H1 (cell line): ENCODE measurements at regions not wholly inside any gene's neighbourhood (a gene's known extent, or its start where the extent isn't known, plus 50 kb on each side); places are given as distances from the start of the nearest gene placed in this dataset.

Source experiments
- CTCF ChIA-PET: fragments of 300-600 bp; sonication (Branson Sonifier 250); formaldehyde crosslinking; loops from one replicate; lab custom pipeline; 2021; ENCODE audit not compliant: partially characterized antibody; lab: Charles Lee
- POLR2A ChIA-PET: fragments of 300-600 bp; sonication (Branson Sonifier 250); formaldehyde crosslinking; loops from one replicate; lab custom pipeline; 2021; ENCODE audit warnings: inconsistent platforms; ENCODE audit not compliant: partially characterized antibody; lab: Charles Lee
- DNase-seq, 2 experiments: peaks; one replicate each; pipeline versions ENCODE4 v3.0.0 to v3.0.0-alpha.2; 2010 to 2022; ENCODE audit warnings: low spot score in 2 of 2, low read depth in 1 of 2, mixed read lengths in 1 of 2
- FAIRE-seq: peaks from 2 replicates; lab custom pipeline; 2011; peaks lifted over from hg19 to GRCh38; lab: Jason Lieb, UNC
- H2AFZ ChIP-seq: 2 replicates; pipeline ENCODE4 v1.8.1; 2012; ENCODE audit warnings: low read length, inconsistent platforms
- H2AK5ac ChIP-seq: 2 replicates; pipeline ENCODE4 v1.6.1; 2013; ENCODE audit warnings: low read depth, low read length
- H2BK120ac ChIP-seq: replicated peaks from 2 replicates; pipeline ENCODE3; 2013; ENCODE audit warnings: low read depth, low read length, inconsistent platforms
- H2BK12ac ChIP-seq: 2 replicates; pipeline ENCODE4 v1.6.1; 2013; ENCODE audit warnings: low read depth, low read length
- H2BK15ac ChIP-seq: 2 replicates; pipeline ENCODE4 v1.6.1; 2013; ENCODE audit warnings: low read length
- H2BK20ac ChIP-seq: 2 replicates; pipeline ENCODE4 v1.6.1; 2013; ENCODE audit warnings: low read length
- H2BK5ac ChIP-seq: 2 replicates; pipeline ENCODE4 v1.6.1; 2013; ENCODE audit warnings: low read depth, low read length
- H3K14ac ChIP-seq: 2 replicates; pipeline ENCODE4 v1.6.1; 2013; ENCODE audit warnings: inconsistent platforms; ENCODE audit not compliant: insufficient read length
- H3K18ac ChIP-seq: 2 replicates; pipeline ENCODE4 v1.6.1; 2013; ENCODE audit warnings: low read length; ENCODE audit errors: extremely low read depth
- H3K23ac ChIP-seq: 2 replicates; pipeline ENCODE4 v1.6.1; 2013; ENCODE audit warnings: inconsistent platforms; ENCODE audit not compliant: insufficient read length
- H3K23me2 ChIP-seq: 2 replicates; pipeline ENCODE4 v1.6.1; 2013; ENCODE audit warnings: low read depth, low read length
- H3K27ac ChIP-seq: 2 replicates; pipeline ENCODE4 v1.6.1; 2011; ENCODE audit warnings: low read depth, low read length, inconsistent platforms
- H3K27me3 ChIP-seq, 4 experiments: replicated peaks in 1 of 4; 1 replicate in 1 of 4; 2 replicates in 3 of 4; pipeline versions ENCODE4 v1.6.1 to v1.8.1; 2011 to 2013; ENCODE audit warnings: low read length in 3 of 4, mild to moderate bottlenecking in 3 of 4, inconsistent platforms in 2 of 4, mixed read lengths in 2 of 4, moderate library complexity in 1 of 4; ENCODE audit not compliant: control insufficient read depth in 3 of 4, insufficient read depth in 3 of 4; ENCODE audit errors: extremely low read depth in 1 of 4
- H3K36me3 ChIP-seq, 4 experiments: 2 replicates each; pipeline versions ENCODE4 v1.6.1 to v1.8.1; 2011 to 2013; ENCODE audit warnings: mild to moderate bottlenecking in 4 of 4, low read length in 3 of 4, moderate library complexity in 2 of 4, control low read depth in 1 of 4, inconsistent platforms in 1 of 4; ENCODE audit not compliant: insufficient read depth in 4 of 4, control insufficient read depth in 2 of 4
- H3K4ac ChIP-seq: replicated peaks from 2 replicates; pipeline ENCODE3; 2013; ENCODE audit warnings: low read length, low read depth, mixed read lengths, inconsistent platforms; ENCODE audit not compliant: insufficient read length
- H3K4me1 ChIP-seq, 4 experiments: replicated peaks in 1 of 4; 1 replicate in 1 of 4; 2 replicates in 3 of 4; pipeline versions ENCODE4 v1.6.1 to v1.8.1; 2011 to 2013; ENCODE audit warnings: low read length in 3 of 4, inconsistent platforms in 2 of 4, mixed read lengths in 1 of 4; ENCODE audit not compliant: insufficient read depth in 4 of 4, control insufficient read depth in 3 of 4
- H3K4me2 ChIP-seq, 2 experiments: 2 replicates each; pipeline versions ENCODE4 v1.6.1 to v1.8.1; 2011 to 2013; ENCODE audit warnings: low read depth in 2 of 2, low read length in 2 of 2, control low read depth in 1 of 2, inconsistent platforms in 1 of 2, mild to moderate bottlenecking in 1 of 2; ENCODE audit not compliant: insufficient read depth in 1 of 2
- H3K4me3 ChIP-seq, 4 experiments: fragments of 200-600, 300-600 bp in 1 of 4; sonication (generic), shearing (Covaris generic), sonication (Bioruptor Twin) in 1 of 4; 2 replicates each; pipeline versions ENCODE4 v1.5.1 to v1.8.1; 2011 to 2016; ENCODE audit warnings: low read length in 4 of 4, low read depth in 3 of 4, control low read depth in 2 of 4, inconsistent platforms in 2 of 4, mild to moderate bottlenecking in 2 of 4, mixed read lengths in 1 of 4, moderate library complexity in 1 of 4; ENCODE audit not compliant: insufficient read depth in 2 of 4; ENCODE audit errors: extremely low read depth in 1 of 4
- H3K56ac ChIP-seq: replicated peaks from 2 replicates; pipeline ENCODE3; 2013; ENCODE audit warnings: low read depth, mild to moderate bottlenecking, mixed read lengths, low read length, inconsistent platforms; ENCODE audit not compliant: insufficient read length
- H3K79me1 ChIP-seq: 2 replicates; pipeline ENCODE4 v1.6.1; 2013; ENCODE audit warnings: low read depth, low read length, control low read depth
- H3K79me2 ChIP-seq, 2 experiments: 2 replicates each; pipeline versions ENCODE4 v1.6.1 to v1.8.1; 2012 to 2013; ENCODE audit warnings: low read length in 2 of 2, mild to moderate bottlenecking in 2 of 2, inconsistent platforms in 1 of 2; ENCODE audit not compliant: insufficient read depth in 2 of 2, control insufficient read depth in 1 of 2
- H3K9ac ChIP-seq, 4 experiments: replicated peaks in 1 of 4; 1 replicate in 1 of 4; 2 replicates in 3 of 4; pipeline versions ENCODE4 v1.6.1 to v1.8.1; 2011 to 2013; ENCODE audit warnings: low read depth in 3 of 4, low read length in 3 of 4, control low read depth in 2 of 4, mild to moderate bottlenecking in 2 of 4, moderate library complexity in 2 of 4, inconsistent platforms in 1 of 4; ENCODE audit errors: extremely low read depth in 1 of 4
- H3K9me3 ChIP-seq, 2 experiments: 2 replicates each; pipeline versions ENCODE4 v1.6.1 to v1.8.1; 2012 to 2013; ENCODE audit warnings: mild to moderate bottlenecking in 2 of 2, moderate library complexity in 2 of 2, control low read depth in 1 of 2, inconsistent platforms in 1 of 2, low read depth in 1 of 2, low read length in 1 of 2, mixed read lengths in 1 of 2; ENCODE audit not compliant: insufficient read depth in 2 of 2
- H4K20me1 ChIP-seq, 2 experiments: replicated peaks in 1 of 2; 2 replicates each; pipeline versions ENCODE3 to v1.8.1; 2011 to 2013; ENCODE audit warnings: inconsistent platforms in 2 of 2, low read length in 2 of 2, mild to moderate bottlenecking in 1 of 2; ENCODE audit not compliant: insufficient read depth in 2 of 2, control insufficient read depth in 1 of 2
- H4K5ac ChIP-seq: 2 replicates; pipeline ENCODE4 v1.6.1; 2013; ENCODE audit warnings: low read length, low read depth, mixed read lengths, inconsistent platforms; ENCODE audit not compliant: insufficient read length
- H4K8ac ChIP-seq: 2 replicates; pipeline ENCODE4 v1.8.0; 2013; ENCODE audit warnings: mild to moderate bottlenecking, moderate library complexity, low read length, inconsistent platforms; ENCODE audit not compliant: insufficient read depth; ENCODE audit errors: extremely low read depth
- H4K91ac ChIP-seq: replicated peaks from 2 replicates; pipeline ENCODE3; 2013; ENCODE audit warnings: low read length, mixed read lengths, inconsistent platforms; ENCODE audit not compliant: insufficient read length
- ASH2L ChIP-seq: fragments of 200-600, 300-600 bp; sonication (generic); IDR thresholded peaks from one replicate; pipeline ENCODE4 v1.7.1; 2017; ENCODE audit warnings: low read length
- BACH1 ChIP-seq: IDR thresholded peaks from 2 replicates; pipeline ENCODE4 v1.6.1; 2012; ENCODE audit warnings: low read length, improper control_type of control experiment
- BCL11A ChIP-seq, 2 experiments: IDR thresholded peaks; one replicate each; pipeline ENCODE4 v1.6.1; 2011; ENCODE audit warnings: low read depth in 2 of 2, low read length in 2 of 2, mild to moderate bottlenecking in 2 of 2
- BRCA1 ChIP-seq: IDR thresholded peaks from 2 replicates; pipeline ENCODE4 v1.6.1; 2012; ENCODE audit warnings: low read depth, low read length, improper control_type of control experiment
- CHD1 ChIP-seq: IDR thresholded peaks from 2 replicates; pipeline ENCODE4 v1.6.1; 2012; ENCODE audit warnings: low read depth, low read length, improper control_type of control experiment
- CTCF ChIP-seq, 3 experiments: IDR thresholded peaks; 1 replicate in 2 of 3; 2 replicates in 1 of 3; pipeline versions ENCODE4 v1.5.1 to v1.6.1; 2011; ENCODE audit warnings: low read length in 3 of 3, mild to moderate bottlenecking in 3 of 3, inconsistent platforms in 2 of 3, low read depth in 1 of 3, moderate library complexity in 1 of 3; ENCODE audit not compliant: insufficient read depth in 1 of 3; ENCODE audit errors: control extremely low read depth in 1 of 3
- GABPA ChIP-seq: IDR thresholded peaks from 2 replicates; pipeline ENCODE4 v1.6.1; 2011; ENCODE audit warnings: mild to moderate bottlenecking, low read length, moderate library complexity, borderline replicate concordance; ENCODE audit not compliant: insufficient read depth
- HDAC2 ChIP-seq, 2 experiments: fragments of 300-600 bp in 1 of 2; sonication (generic) in 1 of 2; IDR thresholded peaks; 2 replicates each; pipeline ENCODE4 v1.6.1; 2011 to 2012; ENCODE audit warnings: low read depth in 2 of 2, low read length in 2 of 2, mild to moderate bottlenecking in 2 of 2, moderate library complexity in 2 of 2, borderline replicate concordance in 1 of 2, inconsistent platforms in 1 of 2
- MAFK ChIP-seq: IDR thresholded peaks from 2 replicates; pipeline ENCODE4 v1.6.1; 2012; ENCODE audit warnings: low read depth, mild to moderate bottlenecking, improper control_type of control experiment, low read length
- NANOG ChIP-seq: IDR thresholded peaks from 2 replicates; pipeline ENCODE4 v1.6.1; 2011; ENCODE audit warnings: low read length, low read depth, mild to moderate bottlenecking, inconsistent platforms; ENCODE audit not compliant: insufficient read depth, poor library complexity, severe bottlenecking
- POU5F1 ChIP-seq: IDR thresholded peaks from 2 replicates; pipeline ENCODE4 v1.6.1; 2011; ENCODE audit warnings: low read depth, mild to moderate bottlenecking, low read length, moderate library complexity
- SRF ChIP-seq: IDR thresholded peaks from 2 replicates; pipeline ENCODE4 v1.6.1; 2011; ENCODE audit warnings: mild to moderate bottlenecking, low read depth, low read length, moderate library complexity
- WGBS, 2 experiments: shearing (Covaris generic) in 1 of 2; methylation state at CpG; one replicate each; pipeline versions ENCODE4 v1.1.6 to v1.1.7; 2013 to 2015; ENCODE audit warnings: low lambda C conversion rate in 2 of 2, mixed read lengths in 2 of 2, inconsistent platforms in 1 of 2, low coverage in 1 of 2, missing lambda C conversion rate in 1 of 2; ENCODE audit not compliant: insufficient replicate concordance in 2 of 2, insufficient coverage in 1 of 2, insufficient read length in 1 of 2; ENCODE audit errors: extremely low coverage in 1 of 2, missing lambda C conversion rate in 1 of 2; 5-methylcytosine and 5-hydroxymethylcytosine counted together

- Histone ChIP-seq H2BK12ac (no peak overlapping the region), H3K4ac (no peak overlapping the region), H2BK15ac (no peak overlapping the region), H3K27me3 (no peaks in the 10 kb centered on the region), H3K27ac (no peak overlapping the region), H3K4me1 (no peaks in the 10 kb centered on the region), H3K36me3 (no peaks in the 10 kb centered on the region), H3K79me1 (no peaks in the 10 kb centered on the region), H3K9ac (no peak overlapping the region), H2AK5ac (no peak overlapping the region), H3K14ac (no peak overlapping the region), H4K5ac (no peak overlapping the region), H3K18ac (no peak overlapping the region), H3K9me3 (no peaks in the 10 kb centered on the region), H3K23me2 (no peaks in the 10 kb centered on the region), H4K20me1 (no peaks in the 10 kb centered on the region), H3K4me2 (no peak overlapping the region), H4K91ac (no peak overlapping the region), H3K23ac (no peak overlapping the region), H2BK120ac (no peak overlapping the region), H3K56ac (no peak overlapping the region), H3K4me3 (no peak overlapping the region), H4K8ac (no peak overlapping the region), H2BK5ac (no peak overlapping the region), H3K79me2 (no peaks in the 10 kb centered on the region), H2BK20ac (no peak overlapping the region), H2AFZ (no peak overlapping the region)
- FAIRE-seq (no peak), DNase-seq (no peak)
- ChIA-PET POLR2A (no interaction called here), CTCF (no interaction called here)
- 0% methylated on average over 1 of the region's 1 CpG; no CpG with 5 or more reads in 1 of the 2 experiments for WGBS, 2 experiments
- TF ChIP-seq ASH2L (no peak), SRF (no peak), POU5F1 (no peak), BCL11A (IDR thresholded peaks at IDR 0.05; ENCODE audit: low read depth in 2 of 2, low read length in 2 of 2) (no peak), GABPA (no peak), CHD1 (no peak), HDAC2 (IDR thresholded peaks at IDR 0.05; ENCODE audit: borderline replicate concordance in 1 of 2, low read depth in 2 of 2, low read length in 2 of 2) (no peak), MAFK (no peak), BRCA1 (no peak), CTCF (IDR thresholded peaks at IDR 0.05; ENCODE audit: control extremely low read depth in 1 of 3, insufficient read depth in 1 of 3, low read depth in 1 of 3, low read length in 3 of 3) (no peak), NANOG (no peak), BACH1 (no peak)
These were observed 247.7 kb downstream of the SS18 start for GRCh38 chr18:25842665-25843064.
